HG03060 (cell line): ENCODE measurements at regions not wholly inside any gene's neighbourhood (a gene's known extent, or its start where the extent isn't known, plus 50 kb on each side); places are given as distances from the start of the nearest gene placed in this dataset.

Experiments
- ATAC-seq: cut with Tn5 transposase; IDR thresholded peaks from one replicate; pipeline ENCODE4 v1.9.1; 2021; ENCODE audit warnings: low read depth, moderate number of reproducible peaks; ENCODE audit not compliant: unreplicated experiment

DNA sequence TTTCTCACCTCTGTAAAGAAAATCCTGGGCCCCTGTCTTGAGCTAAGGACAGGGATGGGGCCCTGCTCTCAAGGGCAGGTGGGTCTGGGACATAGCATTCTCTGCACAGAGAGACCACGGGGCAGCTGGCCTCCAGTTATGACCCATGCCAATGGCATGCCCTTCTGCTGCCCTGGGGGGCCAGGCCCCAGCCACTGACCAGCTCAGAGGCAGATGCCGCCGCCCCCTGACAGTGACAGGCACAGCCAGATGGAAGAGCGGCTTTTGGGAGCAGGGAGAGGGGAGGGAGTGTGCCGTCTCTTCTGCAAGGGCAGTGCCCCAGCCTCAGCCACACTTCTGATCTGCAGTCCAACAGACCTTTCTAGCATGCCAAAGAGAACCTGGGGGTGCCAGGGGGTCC lies 114.8 kb upstream of the NAV2 start:
- ATAC-seq: no peak

- ATAC-seq: no peak
These were observed 115.4 kb upstream of the NAV2 start for GRCh38 chr11:19597206-19597605.

- ATAC-seq: no peak
These were observed 116.5 kb upstream of the NAV2 start for GRCh38 chr11:19595840-19596751.

GRCh38 chr11:19595499-19595839 lies 117.2 kb upstream of the NAV2 start:
- ATAC-seq: no peak

GRCh38 chr11:19594326-19594725 lies 118.3 kb upstream of the NAV2 start:
- no peak for ATAC-seq

DNA sequence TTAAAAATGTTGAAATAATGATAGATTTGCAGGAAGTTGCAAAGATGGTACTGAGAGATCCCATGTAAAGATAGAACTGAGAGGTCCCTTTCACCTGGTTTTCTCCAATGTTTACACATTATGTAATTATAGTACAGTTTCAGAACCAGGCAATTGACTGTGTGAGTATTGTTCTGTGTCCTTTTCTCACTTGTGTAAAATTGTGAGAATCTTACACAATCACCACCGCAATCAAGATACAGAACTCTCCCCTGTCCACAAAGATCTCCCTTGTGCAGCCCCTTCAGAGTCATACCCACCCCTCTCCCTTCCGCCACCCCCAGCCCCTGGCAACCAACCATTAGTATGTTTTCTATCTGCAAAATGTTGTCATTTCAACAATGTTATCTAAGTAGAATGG lies 119.8 kb upstream of the NAV2 start:
- no peak for ATAC-seq

DNA sequence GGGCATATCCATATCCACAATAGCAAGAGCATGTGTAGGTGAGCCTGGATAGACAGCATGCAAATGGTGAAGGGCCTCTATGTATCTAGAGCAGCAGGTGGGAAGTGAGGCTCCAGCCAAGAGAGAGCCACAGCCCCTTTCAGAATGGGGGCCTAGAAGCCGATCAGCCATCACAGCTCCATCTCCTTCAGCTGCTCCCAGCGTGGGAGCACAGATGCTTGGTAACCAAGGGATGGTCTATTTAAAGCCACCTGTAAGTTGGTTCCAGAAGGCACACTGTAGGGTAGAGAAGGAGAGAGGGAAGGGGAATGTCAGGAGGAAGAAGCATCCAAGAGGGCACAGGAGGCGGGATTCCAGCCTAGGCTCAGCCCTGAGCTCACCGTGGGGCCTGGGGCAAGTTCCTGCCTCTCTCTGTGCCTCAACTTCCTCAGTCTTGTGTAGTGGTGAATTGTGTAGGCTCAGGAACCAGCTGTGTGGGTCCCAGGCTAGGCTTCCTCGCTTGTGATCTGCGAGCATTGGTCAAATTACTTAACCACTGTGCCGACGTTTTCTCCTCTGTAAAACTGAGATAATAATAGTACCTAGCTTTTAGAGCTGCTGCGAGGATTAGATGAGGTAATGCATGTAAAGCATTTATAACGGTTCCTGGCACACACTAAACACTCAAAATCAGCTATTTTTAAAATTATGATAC lies 122.9 kb upstream of the NAV2 start:
- no peak for ATAC-seq

GRCh38 chr11:19587979-19588378 lies 124.7 kb upstream of the NAV2 start:
- no peak for ATAC-seq

DNA sequence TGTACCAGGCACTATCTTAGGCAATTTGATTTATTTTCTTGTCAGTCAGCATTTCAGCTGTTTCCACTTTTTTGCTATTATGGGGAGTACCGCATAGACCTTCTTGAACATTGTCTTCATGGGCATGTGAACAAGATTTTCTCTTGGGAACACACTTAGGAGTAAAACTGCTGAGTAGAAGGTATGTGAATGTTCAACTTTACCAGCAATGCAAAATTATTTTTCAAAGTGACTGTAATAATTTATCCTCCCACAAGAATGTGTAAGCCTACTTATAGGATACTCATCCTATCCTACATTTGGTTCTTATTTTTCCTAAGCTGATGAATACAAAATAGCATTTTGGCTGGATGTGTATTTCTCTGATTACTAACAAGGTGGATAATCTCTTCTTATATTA lies 132.0 kb upstream of the NAV2 start:
- ATAC-seq: no peak

DNA sequence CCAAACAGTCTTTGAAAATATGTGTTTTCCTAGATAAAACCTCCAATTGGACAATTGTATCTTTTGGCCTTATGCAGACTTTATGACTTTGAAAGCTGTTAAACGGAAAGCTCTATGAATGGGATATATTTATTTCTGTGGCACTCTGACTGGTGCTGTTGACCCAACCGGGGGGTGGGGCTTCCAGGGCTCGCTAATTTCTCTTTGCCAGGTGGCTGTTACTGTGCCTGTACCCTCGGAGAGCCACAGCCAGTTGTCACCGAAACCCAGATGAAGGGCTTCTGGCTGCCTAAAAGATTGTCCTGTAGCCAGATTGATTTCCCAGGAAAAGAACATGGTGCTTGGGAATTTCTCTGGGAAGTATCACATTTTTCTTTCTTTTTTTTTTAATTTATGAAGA lies 132.7 kb upstream of the NAV2 start:
- ATAC-seq: no peak

GRCh38 chr11:19578871-19579270 lies 133.8 kb upstream of the NAV2 start:
- ATAC-seq: no peak

GRCh38 chr11:19577976-19578619 lies 134.5 kb upstream of the NAV2 start:
- ATAC-seq: no peak

- ATAC-seq: no peak
These were observed 135.2 kb upstream of the NAV2 start for GRCh38 chr11:19577391-19577975.

DNA sequence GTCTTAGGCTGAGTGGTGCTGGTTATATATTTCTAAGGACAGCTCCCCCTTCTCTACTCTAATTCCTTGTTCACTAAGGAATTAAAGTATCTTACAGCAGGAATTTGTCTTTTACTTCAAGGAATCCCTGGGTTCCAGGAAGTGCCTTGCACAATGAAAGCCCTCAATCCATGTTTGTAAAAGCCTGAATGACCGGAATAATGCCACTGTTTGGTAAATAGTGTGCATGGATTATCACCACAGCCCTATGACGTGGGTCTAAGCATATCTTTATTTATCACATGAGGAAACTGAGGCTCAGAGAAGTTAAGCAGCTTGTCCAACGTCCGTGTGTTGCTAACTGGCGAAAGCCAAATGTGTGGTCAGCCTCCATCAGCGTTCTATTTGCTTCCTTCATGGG lies 135.7 kb upstream of the NAV2 start:
- ATAC-seq: no peak

- no peak for ATAC-seq
These were observed 136.6 kb upstream of the NAV2 start for GRCh38 chr11:19576054-19576453.

GRCh38 chr11:19574916-19575315 lies 137.7 kb upstream of the NAV2 start:
- no peak for ATAC-seq

DNA sequence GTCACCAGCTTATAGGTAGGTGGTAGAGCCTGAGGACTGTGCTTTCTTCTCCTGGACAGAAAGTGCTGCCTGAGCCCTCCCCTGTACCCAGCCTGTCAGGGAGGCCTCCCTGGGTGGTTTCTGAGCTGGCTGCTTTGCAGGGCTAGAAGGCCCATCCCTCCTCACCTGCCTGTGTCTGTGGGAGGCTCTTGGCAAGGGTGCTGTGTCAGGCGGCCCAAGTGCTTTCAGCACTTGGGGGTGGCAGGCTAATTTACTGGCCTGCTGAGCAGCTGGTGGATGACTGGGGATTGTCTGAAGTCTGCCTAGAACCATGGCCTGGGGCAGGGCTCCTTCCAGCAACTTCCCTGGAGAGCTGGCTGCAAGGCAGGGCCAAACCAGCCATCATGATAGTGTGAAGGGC lies 139.0 kb upstream of the NAV2 start:
- no peak for ATAC-seq

DNA sequence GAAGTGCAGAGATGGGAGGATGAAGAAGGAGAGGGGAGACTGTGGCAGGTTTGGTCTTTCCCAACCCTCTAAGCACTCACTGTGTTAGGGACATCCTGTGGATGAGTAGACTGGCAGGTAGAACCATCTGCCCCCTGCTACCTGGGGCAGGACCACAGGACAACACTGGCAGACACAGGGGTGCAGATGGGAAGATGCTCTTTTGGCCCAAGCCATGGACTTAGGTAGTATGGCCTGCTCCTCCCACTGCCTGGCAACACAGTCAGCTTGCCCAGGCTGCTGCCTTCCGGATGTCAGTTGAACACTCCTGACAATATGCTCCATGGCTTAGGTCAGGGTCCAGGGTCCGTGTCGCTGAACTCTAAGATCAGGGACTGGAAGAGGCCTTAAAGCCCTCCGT lies 140.7 kb upstream of the NAV2 start:
- ATAC-seq: no peak

DNA sequence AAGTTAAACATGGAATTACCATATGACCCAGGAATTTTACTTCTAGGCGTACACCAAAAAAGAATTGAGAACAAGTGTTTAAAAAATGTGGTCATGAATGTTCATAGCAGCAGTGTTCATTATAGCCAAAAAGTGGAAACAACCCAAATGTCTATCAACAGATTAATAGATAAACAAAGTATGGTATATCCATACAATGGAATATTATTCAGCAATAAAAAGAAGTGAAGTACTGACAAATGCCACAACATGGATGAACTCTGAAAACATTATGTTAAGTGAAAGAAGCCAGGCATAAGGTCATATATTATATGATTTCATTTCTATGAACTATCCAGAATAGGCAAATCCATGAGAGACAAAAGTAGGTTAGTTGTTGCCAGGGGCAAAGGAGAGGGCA lies 141.7 kb upstream of the NAV2 start:
- ATAC-seq: no peak

DNA sequence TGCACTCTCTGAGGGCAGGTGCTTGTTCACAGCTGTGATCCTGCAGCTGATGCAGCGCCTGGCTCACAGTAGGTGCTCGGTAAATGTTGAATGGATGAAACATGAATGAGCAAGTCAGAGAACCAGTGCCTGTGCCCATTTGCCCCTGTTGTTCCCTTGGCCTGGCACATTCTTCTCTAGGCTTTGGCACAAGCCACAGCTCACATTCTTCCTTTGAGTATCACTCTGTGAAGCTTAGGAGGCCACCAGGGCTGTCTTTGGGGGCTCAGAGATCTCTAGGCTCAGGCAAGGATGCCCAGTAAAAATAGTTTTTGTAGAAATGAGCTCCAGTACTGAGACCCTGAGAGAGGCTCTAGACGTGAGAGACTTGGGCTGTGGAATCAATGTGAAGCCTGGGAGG lies 144.6 kb upstream of the NAV2 start:
- no peak for ATAC-seq
